DOHH2 (cell line): ENCODE measurements at regions not wholly inside any gene's neighbourhood (a gene's known extent, or its start where the extent isn't known, plus 50 kb on each side); places are given as distances from the start of the nearest gene placed in this dataset.
A peak's percentile ranks its signal among the peaks of the same experiment; 100 is the strongest.

Experiments
- H3F3A ChIP-seq: fragments of 200-600 bp; sonication (generic), shearing (Covaris generic); 2 replicates; pipeline ENCODE4 v1.6.0; 2016; ENCODE audit warnings: antibody characterized with exemption, mild to moderate bottlenecking; ENCODE audit not compliant: control insufficient read depth, insufficient read depth
- H3K27ac ChIP-seq: fragments of 200-600 bp; sonication (generic); 2 replicates; pipeline ENCODE4 v1.5.1; 2014; ENCODE audit warnings: low read depth, mild to moderate bottlenecking, low read length, moderate library complexity
- H3K27me3 ChIP-seq: fragments of 200-600 bp; sonication (generic); 2 replicates; pipeline ENCODE4 v1.6.1; 2014; ENCODE audit warnings: mild to moderate bottlenecking, low read length, mixed read lengths; ENCODE audit not compliant: control insufficient read depth
- H3K36me3 ChIP-seq: fragments of 200-600 bp; sonication (generic); 2 replicates; pipeline ENCODE4 v1.6.1; 2014; ENCODE audit warnings: mild to moderate bottlenecking, low read length, moderate library complexity, mixed read lengths; ENCODE audit not compliant: control insufficient read depth
- H3K4me1 ChIP-seq: fragments of 200-600 bp; sonication (generic); 2 replicates; pipeline ENCODE4 v1.6.1; 2014; ENCODE audit warnings: mild to moderate bottlenecking, low read length, mixed read lengths; ENCODE audit not compliant: control insufficient read depth
- H3K4me2 ChIP-seq: fragments of 200-600 bp; sonication (generic); 2 replicates; pipeline ENCODE4 v1.6.0; 2014; ENCODE audit warnings: mild to moderate bottlenecking, low read length, moderate library complexity
- H3K4me3 ChIP-seq: fragments of 200-600 bp; sonication (generic); 2 replicates; pipeline ENCODE4 v1.5.1; 2014; ENCODE audit warnings: mild to moderate bottlenecking, low read length, mixed read lengths
- H3K79me2 ChIP-seq: fragments of 200-600 bp; sonication (generic); 2 replicates; pipeline ENCODE4 v1.6.1; 2014; ENCODE audit warnings: mild to moderate bottlenecking, low read length, mixed read lengths; ENCODE audit not compliant: control insufficient read depth
- H3K9me2 ChIP-seq: fragments of 200-600 bp; sonication (generic); replicated peaks from 2 replicates; pipeline ENCODE4 v1.6.1; 2014; ENCODE audit warnings: mild to moderate bottlenecking, low read length, mixed read lengths; ENCODE audit not compliant: control insufficient read depth
- H3K9me3 ChIP-seq: fragments of 200-600 bp; sonication (generic); 2 replicates; pipeline ENCODE4 v1.6.1; 2014; ENCODE audit warnings: antibody characterized with exemption, low read length, mixed read lengths; ENCODE audit not compliant: control insufficient read depth, insufficient read depth
- H4K20me1 ChIP-seq: fragments of 200-600 bp; sonication (generic); 2 replicates; pipeline ENCODE4 v1.6.0; 2014; ENCODE audit warnings: low read depth, mild to moderate bottlenecking, antibody characterized with exemption, low read length, moderate library complexity; ENCODE audit not compliant: control insufficient read depth, insufficient read depth
- CTCF ChIP-seq: fragments of 200-600 bp; sonication (generic); IDR thresholded peaks from one replicate; pipeline ENCODE4 v1.5.1; 2014; ENCODE audit warnings: antibody characterized with exemption, mild to moderate bottlenecking, low read depth, low read length; ENCODE audit not compliant: poor library complexity, severe bottlenecking
- EZH2phosphoT487 ChIP-seq: fragments of 200-600 bp; sonication (generic); IDR thresholded peaks from 2 replicates; pipeline ENCODE4 v1.6.1; 2017; ENCODE audit warnings: borderline replicate concordance, mild to moderate bottlenecking, antibody characterized with exemption, low read length, moderate library complexity, mixed read lengths

- Histone ChIP-seq H3K4me3 (no peak overlapping the region), H3F3A (no peaks in the 10 kb centered on the region), H3K27me3 (no peaks in the 10 kb centered on the region), H3K4me1 (no peaks in the 10 kb centered on the region), H3K4me2 (no peak overlapping the region), H3K79me2 (no peaks in the 10 kb centered on the region), H3K36me3 (no peaks in the 10 kb centered on the region), H3K27ac (no peak overlapping the region), H4K20me1 (no peaks in the 10 kb centered on the region), H3K9me3 (no peaks in the 10 kb centered on the region), H3K9me2 (no peaks in the 10 kb centered on the region)
- TF ChIP-seq EZH2phosphoT487, result no peak
- no peak for TF ChIP-seq CTCF
Observed at GRCh38 chr21:18950045-18950740, 546.6 kb upstream of the TMPRSS15 start.

- Histone ChIP-seq H3K9me3 (no peaks in the 10 kb centered on the region), H4K20me1 (no peaks in the 10 kb centered on the region), H3K9me2 (no peaks in the 10 kb centered on the region), H3K36me3 (no peaks in the 10 kb centered on the region), H3K27me3 (no peaks in the 10 kb centered on the region), H3K27ac (no peak overlapping the region), H3K4me3 (no peak overlapping the region), H3K4me1 (no peaks in the 10 kb centered on the region), H3K4me2 (no peak overlapping the region), H3K79me2 (no peaks in the 10 kb centered on the region), H3F3A (no peaks in the 10 kb centered on the region)
- TF ChIP-seq CTCF, result peak; percentile 69
- TF ChIP-seq EZH2phosphoT487, result no peak
Observed at GRCh38 chr21:18951271-18952038, 547.9 kb upstream of the TMPRSS15 start.

GRCh38 chr21:18954441-18954844 is 550.9 kb upstream of the TMPRSS15 start:
- H3K79me2 ChIP-seq, result no peaks in the 10 kb centered on the region
- no peak overlapping the region for H3K4me2 ChIP-seq
- H3K9me3 ChIP-seq, result no peaks in the 10 kb centered on the region
- H4K20me1 ChIP-seq, result no peaks in the 10 kb centered on the region
- no peak overlapping the region for H3K27ac ChIP-seq
- H3K27me3 ChIP-seq, result no peaks in the 10 kb centered on the region
- H3F3A ChIP-seq, result no peaks in the 10 kb centered on the region
- H3K4me3 ChIP-seq, result no peak overlapping the region
- no peaks in the 10 kb centered on the region for H3K9me2 ChIP-seq
- H3K4me1 ChIP-seq, result no peaks in the 10 kb centered on the region
- no peaks in the 10 kb centered on the region for H3K36me3 ChIP-seq
- TF ChIP-seq EZH2phosphoT487 (no peak), CTCF (no peak)
